ENCODE measurements at regions not wholly inside any gene's neighbourhood (a gene's known extent, or its start where the extent isn't known, plus 50 kb on each side); places are given as distances from the start of the nearest gene placed in this dataset.

DNA sequence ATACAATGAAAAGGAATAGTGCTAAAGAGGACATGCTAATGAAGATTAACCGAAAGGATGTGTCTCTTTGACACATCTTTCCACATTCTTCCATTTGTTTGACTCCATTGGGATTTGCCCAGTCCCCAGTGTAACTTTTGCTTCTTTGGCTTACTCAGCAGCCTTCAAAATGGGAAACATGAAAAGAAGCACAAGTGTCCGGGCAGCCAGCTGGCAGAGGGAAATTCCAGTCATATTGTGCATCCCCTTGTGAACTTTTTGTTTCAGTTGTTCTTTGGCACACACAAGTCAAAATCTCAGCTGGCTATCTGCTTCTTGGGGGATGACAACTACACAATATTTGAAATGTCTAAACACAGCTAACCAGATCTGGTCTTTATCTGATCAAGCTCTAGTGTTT lies 157.4 kb downstream of the OGFRL1 start:
- Histone ChIP-seq H3K36me3 (ENCODE audit: insufficient read depth, low read length) (no peaks in the 10 kb centered on the region), H3K9ac (ENCODE audit: low read length) (no peak overlapping the region), H3K4me3 (ENCODE audit: low read depth in 1 of 2, low read length in 2 of 2) (no peak overlapping the region), H3K27ac (ENCODE audit: low read depth, low read length) (no peak overlapping the region), H3K27me3 (ENCODE audit: control insufficient read depth in 1 of 2, insufficient read depth in 2 of 2, low read length in 2 of 2) (no peaks in the 10 kb centered on the region), H3K4me1 (ENCODE audit: insufficient read depth, low read length) (peaks cover 6% of the 10 kb centered on the region), H3K9me3 (ENCODE audit: low read length) (no peaks in the 10 kb centered on the region)

DNA sequence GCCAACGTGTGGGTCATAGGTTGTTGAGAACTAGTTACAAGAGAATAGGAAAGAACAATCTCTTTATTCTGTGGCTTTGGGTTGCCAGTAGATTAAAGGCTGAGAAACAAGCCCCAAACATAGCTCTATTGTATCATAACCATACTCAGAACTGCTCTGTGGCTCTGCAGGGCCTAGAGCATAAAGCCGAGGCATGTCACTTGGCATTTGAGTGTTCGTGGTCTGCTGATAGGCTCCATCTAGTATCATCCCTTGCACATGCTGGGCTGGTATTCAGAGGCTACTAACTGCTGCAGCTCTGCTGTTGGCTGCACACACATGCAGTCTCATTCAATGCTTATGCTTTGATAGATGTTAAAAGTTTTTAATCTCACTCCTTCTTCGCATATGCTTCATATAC lies 157.9 kb downstream of the OGFRL1 start:
- Histone ChIP-seq H3K36me3 (ENCODE audit: insufficient read depth, low read length) (no peaks in the 10 kb centered on the region), H3K27me3 (ENCODE audit: control insufficient read depth in 1 of 2, insufficient read depth in 2 of 2, low read length in 2 of 2) (no peaks in the 10 kb centered on the region), H3K4me1 (ENCODE audit: insufficient read depth, low read length) (peaks cover 6% of the 10 kb centered on the region), H3K27ac (ENCODE audit: low read depth, low read length) (no peak overlapping the region), H3K4me3 (ENCODE audit: low read depth in 1 of 2, low read length in 2 of 2) (no peak overlapping the region), H3K9me3 (ENCODE audit: low read length) (no peaks in the 10 kb centered on the region), H3K9ac (ENCODE audit: low read length) (no peak overlapping the region)

DNA sequence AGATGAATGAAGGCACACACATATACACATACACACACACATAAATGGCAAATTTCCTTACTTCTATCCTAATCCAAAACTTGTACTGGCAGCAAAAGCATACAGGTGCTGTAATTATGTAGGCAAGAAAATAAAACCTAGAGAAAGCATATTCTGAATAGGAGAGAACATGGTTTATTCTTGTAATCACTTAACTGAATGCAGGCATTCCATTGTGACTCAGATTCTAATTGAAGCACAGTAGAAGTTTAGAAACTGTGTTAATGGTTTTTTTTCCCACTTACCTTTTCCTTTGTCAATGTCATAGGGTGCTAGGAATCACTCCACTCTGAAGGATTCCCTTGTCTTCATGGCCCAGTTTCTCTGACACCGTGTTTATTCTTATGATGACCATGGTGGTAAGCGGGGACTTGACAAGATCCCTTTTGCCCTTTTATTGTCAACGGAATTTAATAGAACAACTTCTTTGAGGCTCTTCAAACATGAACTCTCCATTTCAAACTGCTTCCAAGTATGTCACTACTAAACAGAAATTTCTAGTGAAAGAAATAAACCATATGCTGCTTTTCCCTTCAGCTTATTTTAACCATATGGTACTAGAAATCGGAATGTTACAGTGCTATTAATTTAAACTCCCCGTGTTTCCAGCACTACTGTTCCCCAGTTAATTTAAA lies 164.2 kb downstream of the OGFRL1 start:
- no peaks in the 10 kb centered on the region for H3K9me3 ChIP-seq (ENCODE audit: low read length)
- H3K27me3 ChIP-seq (ENCODE audit: control insufficient read depth in 1 of 2, insufficient read depth in 2 of 2, low read length in 2 of 2), result no peaks in the 10 kb centered on the region
- no peaks in the 10 kb centered on the region for H3K4me1 ChIP-seq (ENCODE audit: insufficient read depth, low read length)
- H3K27ac ChIP-seq (ENCODE audit: low read depth, low read length), result no peak overlapping the region
- no peak overlapping the region for H3K9ac ChIP-seq (ENCODE audit: low read length)
- H3K4me3 ChIP-seq (ENCODE audit: low read depth in 1 of 2, low read length in 2 of 2), result no peak overlapping the region
- H3K36me3 ChIP-seq (ENCODE audit: insufficient read depth, low read length), result no peaks in the 10 kb centered on the region

DNA sequence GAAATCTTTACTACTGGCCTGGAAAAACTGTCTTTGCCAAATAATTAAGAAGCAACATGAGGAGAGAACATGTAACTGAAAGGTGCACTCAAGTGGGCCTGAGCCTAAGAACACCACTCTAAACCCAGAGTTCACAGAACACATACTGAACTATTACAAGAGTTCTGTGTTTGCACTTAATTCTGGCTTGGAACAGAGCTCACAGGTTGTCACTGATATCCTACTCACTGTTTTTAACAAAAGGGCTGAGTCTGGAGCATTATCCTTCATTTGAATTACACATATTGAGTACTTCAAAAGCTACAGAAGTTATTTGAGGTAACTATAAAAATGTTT lies 164.7 kb downstream of the OGFRL1 start:
- Histone ChIP-seq H3K4me1 (ENCODE audit: insufficient read depth, low read length) (no peaks in the 10 kb centered on the region), H3K27ac (ENCODE audit: low read depth, low read length) (no peak overlapping the region), H3K4me3 (ENCODE audit: low read depth in 1 of 2, low read length in 2 of 2) (no peak overlapping the region), H3K36me3 (ENCODE audit: insufficient read depth, low read length) (no peaks in the 10 kb centered on the region), H3K9me3 (ENCODE audit: low read length) (no peaks in the 10 kb centered on the region), H3K27me3 (ENCODE audit: control insufficient read depth in 1 of 2, insufficient read depth in 2 of 2, low read length in 2 of 2) (no peaks in the 10 kb centered on the region), H3K9ac (ENCODE audit: low read length) (no peak overlapping the region)

DNA sequence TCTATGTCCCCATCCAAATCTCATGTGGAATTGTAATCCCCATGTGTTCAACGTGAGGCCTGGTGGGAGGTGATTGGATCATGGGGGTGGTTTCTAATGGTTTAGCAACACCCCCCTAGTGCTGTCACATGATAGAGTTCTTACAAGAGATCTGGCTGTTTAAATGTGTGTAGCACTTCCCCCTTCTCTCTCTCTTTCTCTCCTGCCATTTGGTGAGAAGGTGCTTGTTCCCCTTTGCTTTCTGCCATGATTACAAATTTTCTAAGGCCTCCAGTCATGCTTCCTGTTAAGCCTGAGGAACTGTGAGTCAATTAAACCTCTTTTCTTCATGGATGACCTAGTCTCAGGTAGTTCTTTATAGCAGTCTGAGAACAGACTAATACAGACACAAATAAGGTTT lies 165.4 kb downstream of the OGFRL1 start:
- Histone ChIP-seq H3K4me3 (ENCODE audit: low read depth in 1 of 2, low read length in 2 of 2) (no peak overlapping the region), H3K36me3 (ENCODE audit: insufficient read depth, low read length) (no peaks in the 10 kb centered on the region), H3K27ac (ENCODE audit: low read depth, low read length) (no peak overlapping the region), H3K9me3 (ENCODE audit: low read length) (no peaks in the 10 kb centered on the region), H3K9ac (ENCODE audit: low read length) (no peak overlapping the region), H3K4me1 (ENCODE audit: insufficient read depth, low read length) (no peaks in the 10 kb centered on the region), H3K27me3 (ENCODE audit: control insufficient read depth in 1 of 2, insufficient read depth in 2 of 2, low read length in 2 of 2) (no peaks in the 10 kb centered on the region)

DNA sequence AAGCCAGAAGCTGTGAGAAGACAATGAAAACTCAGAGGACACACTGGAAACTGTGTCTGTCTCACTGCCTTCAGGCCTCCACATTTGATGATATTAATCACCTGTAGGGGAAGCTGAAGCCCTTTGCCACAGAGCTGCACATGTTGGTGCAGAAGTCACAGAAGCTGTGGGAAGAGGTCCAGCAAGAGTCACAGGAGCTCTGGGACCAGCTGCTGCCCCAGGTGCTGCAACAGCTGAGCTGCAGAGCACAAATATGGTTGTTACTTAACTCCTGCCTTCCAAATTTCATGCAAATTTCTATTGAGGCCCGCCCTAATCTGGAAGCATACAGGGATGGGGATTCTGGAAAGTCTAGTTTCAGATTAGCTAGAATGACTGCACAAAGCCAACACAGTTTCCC lies 169.3 kb downstream of the OGFRL1 start:
- Histone ChIP-seq H3K9me3 (ENCODE audit: low read length) (no peaks in the 10 kb centered on the region), H3K36me3 (ENCODE audit: insufficient read depth, low read length) (no peaks in the 10 kb centered on the region), H3K27ac (ENCODE audit: low read depth, low read length) (no peak overlapping the region)

DNA sequence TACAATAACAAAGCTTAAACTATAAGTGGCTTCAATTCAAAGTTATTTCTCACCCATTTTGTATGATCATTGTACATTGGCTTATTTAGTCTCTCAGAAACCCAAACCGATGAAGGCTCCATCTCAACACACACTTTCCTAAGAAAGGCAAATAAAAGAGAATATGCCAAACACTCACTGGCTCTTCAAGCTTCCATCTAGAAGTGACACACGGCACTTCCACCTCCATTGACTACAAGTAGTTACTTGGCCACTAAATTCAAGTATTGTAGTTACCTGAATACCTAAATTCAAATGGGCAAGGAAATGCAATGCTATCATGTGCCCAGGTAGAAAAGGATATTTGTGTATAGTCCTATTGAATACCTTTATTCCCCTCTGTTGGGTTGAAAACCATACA lies 170.6 kb downstream of the OGFRL1 start:
- Histone ChIP-seq H3K4me3 (ENCODE audit: low read depth in 1 of 2, low read length in 2 of 2) (no peak overlapping the region), H3K27ac (ENCODE audit: low read depth, low read length) (no peak overlapping the region)

More for the DNA sequence above, 169.3 kb downstream of the OGFRL1 start:
- H3K4me1 ChIP-seq (ENCODE audit: insufficient read depth, low read length), result no peaks in the 10 kb centered on the region
- no peak overlapping the region for H3K4me3 ChIP-seq (ENCODE audit: low read depth in 1 of 2, low read length in 2 of 2)
- no peaks in the 10 kb centered on the region for H3K27me3 ChIP-seq (ENCODE audit: control insufficient read depth in 1 of 2, insufficient read depth in 2 of 2, low read length in 2 of 2)
- H3K9ac ChIP-seq (ENCODE audit: low read length), result no peak overlapping the region

DNA sequence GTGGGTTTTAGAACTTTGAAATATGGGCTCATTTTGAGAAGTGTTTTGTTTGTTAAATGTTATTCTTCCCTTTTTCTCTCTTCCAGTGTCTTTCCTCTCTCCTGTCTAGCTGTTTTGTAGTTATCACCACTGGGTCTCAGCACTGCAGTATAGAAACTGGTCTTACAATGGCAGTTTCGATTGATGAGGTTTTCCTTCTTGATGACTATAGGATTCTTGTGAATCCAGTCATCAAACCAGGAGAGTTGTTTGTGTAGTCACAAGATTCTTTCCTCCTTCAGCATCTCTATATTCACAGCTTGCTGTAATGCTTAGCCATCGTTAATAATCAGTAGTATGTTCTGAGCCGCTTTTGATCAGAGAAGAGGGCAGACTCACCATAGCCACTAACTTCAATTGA lies 172.3 kb downstream of the OGFRL1 start:
- H3K27me3 ChIP-seq (ENCODE audit: control insufficient read depth in 1 of 2, insufficient read depth in 2 of 2, low read length in 2 of 2), result no peaks in the 10 kb centered on the region
- no peak overlapping the region for H3K27ac ChIP-seq (ENCODE audit: low read depth, low read length)
- H3K9ac ChIP-seq (ENCODE audit: low read length), result no peak overlapping the region
- no peaks in the 10 kb centered on the region for H3K9me3 ChIP-seq (ENCODE audit: low read length)
- H3K4me3 ChIP-seq (ENCODE audit: low read depth in 1 of 2, low read length in 2 of 2), result no peak overlapping the region
- no peaks in the 10 kb centered on the region for H3K4me1 ChIP-seq (ENCODE audit: insufficient read depth, low read length)
- H3K36me3 ChIP-seq (ENCODE audit: insufficient read depth, low read length), result no peaks in the 10 kb centered on the region

More for the DNA sequence above, 170.6 kb downstream of the OGFRL1 start:
- no peaks in the 10 kb centered on the region for H3K4me1 ChIP-seq (ENCODE audit: insufficient read depth, low read length)
- no peaks in the 10 kb centered on the region for H3K36me3 ChIP-seq (ENCODE audit: insufficient read depth, low read length)
- H3K9me3 ChIP-seq (ENCODE audit: low read length), result no peaks in the 10 kb centered on the region
- H3K9ac ChIP-seq (ENCODE audit: low read length), result no peak overlapping the region
- H3K27me3 ChIP-seq (ENCODE audit: control insufficient read depth in 1 of 2, insufficient read depth in 2 of 2, low read length in 2 of 2), result no peaks in the 10 kb centered on the region

DNA sequence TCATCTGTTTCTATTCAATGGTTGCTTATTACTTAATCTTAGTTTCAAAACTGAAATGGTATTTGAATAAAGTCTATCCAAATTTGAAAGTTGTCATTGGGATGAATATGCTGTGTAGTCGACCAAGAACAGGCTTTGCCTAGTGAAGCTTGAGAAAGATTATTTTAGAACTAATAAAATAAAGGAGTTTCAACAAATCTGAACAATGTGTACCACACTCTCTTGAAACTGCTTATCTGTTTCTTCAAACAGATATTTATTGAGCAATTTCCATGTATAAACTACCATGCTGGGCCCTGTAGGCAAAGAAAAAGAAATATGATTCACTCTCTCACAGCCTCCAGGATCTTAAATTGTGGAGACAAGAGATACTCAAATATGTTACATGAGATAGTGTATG lies 174.4 kb downstream of the OGFRL1 start:
- Histone ChIP-seq H3K9me3 (ENCODE audit: low read length) (no peaks in the 10 kb centered on the region), H3K36me3 (ENCODE audit: insufficient read depth, low read length) (no peaks in the 10 kb centered on the region), H3K4me3 (ENCODE audit: low read depth in 1 of 2, low read length in 2 of 2) (no peak overlapping the region), H3K27me3 (ENCODE audit: control insufficient read depth in 1 of 2, insufficient read depth in 2 of 2, low read length in 2 of 2) (no peaks in the 10 kb centered on the region), H3K9ac (ENCODE audit: low read length) (no peak overlapping the region), H3K4me1 (ENCODE audit: insufficient read depth, low read length) (no peaks in the 10 kb centered on the region), H3K27ac (ENCODE audit: low read depth, low read length) (no peak overlapping the region)

DNA sequence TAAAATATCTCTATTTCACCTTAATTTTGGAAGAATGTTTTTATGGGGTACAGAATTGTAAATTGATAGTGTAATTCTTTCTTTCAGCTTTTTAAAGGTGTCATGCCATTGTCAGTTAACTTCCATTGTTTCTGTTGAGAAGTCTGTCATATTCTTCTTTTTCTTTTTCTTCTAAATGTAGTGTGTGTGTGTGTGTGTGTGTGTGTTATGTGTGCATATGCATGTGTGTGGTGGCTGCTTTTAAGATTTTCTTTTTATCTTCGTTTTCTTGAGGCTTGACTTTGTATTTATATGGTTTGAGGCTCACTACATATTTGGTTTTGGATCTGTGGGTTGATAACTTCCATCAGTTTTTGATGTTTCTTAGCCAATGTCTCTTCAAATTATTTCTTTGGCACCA lies 176.5 kb downstream of the OGFRL1 start:
- no peak overlapping the region for H3K27ac ChIP-seq (ENCODE audit: low read depth, low read length)
- H3K9me3 ChIP-seq (ENCODE audit: low read length), result no peaks in the 10 kb centered on the region
- no peaks in the 10 kb centered on the region for H3K27me3 ChIP-seq (ENCODE audit: control insufficient read depth in 1 of 2, insufficient read depth in 2 of 2, low read length in 2 of 2)
- H3K4me3 ChIP-seq (ENCODE audit: low read depth in 1 of 2, low read length in 2 of 2), result no peak overlapping the region
- H3K9ac ChIP-seq (ENCODE audit: low read length), result no peak overlapping the region
- peaks cover 10% of the 10 kb centered on the region for H3K4me1 ChIP-seq (ENCODE audit: insufficient read depth, low read length)
- no peaks in the 10 kb centered on the region for H3K36me3 ChIP-seq (ENCODE audit: insufficient read depth, low read length)

DNA sequence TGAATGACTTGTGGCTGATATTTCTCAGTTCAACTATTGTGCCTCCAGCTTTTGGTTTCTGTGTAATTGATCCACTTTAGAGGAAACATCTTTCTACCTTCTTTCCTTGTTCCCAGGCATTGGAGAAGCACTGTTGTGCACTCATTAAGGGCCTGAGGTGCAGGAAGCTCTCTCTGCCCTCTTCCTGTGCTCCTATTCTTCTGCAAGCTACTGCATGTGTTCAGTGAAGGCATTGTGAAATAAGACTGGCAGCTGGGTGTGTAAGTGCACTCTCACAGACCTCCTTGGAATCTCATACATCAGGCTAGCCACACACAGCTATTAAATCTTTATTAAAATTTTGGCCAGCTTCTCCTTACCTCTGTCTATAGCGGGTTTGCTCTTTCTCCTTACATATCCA lies 177.8 kb downstream of the OGFRL1 start:
- Histone ChIP-seq H3K4me3 (ENCODE audit: low read depth in 1 of 2, low read length in 2 of 2) (no peak overlapping the region), H3K4me1 (ENCODE audit: insufficient read depth, low read length) (peaks cover 10% of the 10 kb centered on the region), H3K27ac (ENCODE audit: low read depth, low read length) (no peak overlapping the region), H3K27me3 (ENCODE audit: control insufficient read depth in 1 of 2, insufficient read depth in 2 of 2, low read length in 2 of 2) (no peaks in the 10 kb centered on the region), H3K9ac (ENCODE audit: low read length) (no peak overlapping the region), H3K9me3 (ENCODE audit: low read length) (no peaks in the 10 kb centered on the region), H3K36me3 (ENCODE audit: insufficient read depth, low read length) (no peaks in the 10 kb centered on the region)

DNA sequence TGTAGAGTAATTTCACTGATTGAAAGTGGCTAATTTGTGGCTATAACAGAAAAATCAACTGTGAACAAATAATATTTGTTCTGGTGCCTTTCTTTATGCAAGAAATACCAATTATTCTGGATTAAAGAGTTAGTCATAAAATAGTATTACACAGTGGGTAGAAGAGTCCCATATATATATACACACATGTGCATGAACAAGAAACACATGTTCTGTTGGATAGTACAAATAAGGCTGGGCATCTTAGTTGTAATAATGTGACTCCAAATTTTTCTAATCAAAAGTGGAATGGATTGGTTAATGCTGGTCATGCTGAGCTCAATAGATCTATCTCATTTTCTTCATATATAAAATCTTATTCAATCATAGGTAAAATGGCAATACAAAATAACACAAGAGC lies 179.4 kb downstream of the OGFRL1 start:
- Histone ChIP-seq H3K27ac (ENCODE audit: low read depth, low read length) (no peak overlapping the region), H3K9ac (ENCODE audit: low read length) (no peak overlapping the region)

More for the DNA sequence above, 179.4 kb downstream of the OGFRL1 start:
- Histone ChIP-seq H3K36me3 (ENCODE audit: insufficient read depth, low read length) (no peaks in the 10 kb centered on the region), H3K9me3 (ENCODE audit: low read length) (no peaks in the 10 kb centered on the region), H3K27me3 (ENCODE audit: control insufficient read depth in 1 of 2, insufficient read depth in 2 of 2, low read length in 2 of 2) (no peaks in the 10 kb centered on the region), H3K4me1 (ENCODE audit: insufficient read depth, low read length) (peaks cover 10% of the 10 kb centered on the region), H3K4me3 (ENCODE audit: low read depth in 1 of 2, low read length in 2 of 2) (no peak overlapping the region)

Data from muscle layer of colon (tissue), 2 donors.